ENCODE measurements at regions not wholly inside any gene's neighbourhood (a gene's known extent, or its start where the extent isn't known, plus 50 kb on each side); places are given as distances from the start of the nearest gene placed in this dataset.

GRCh38 chr12:126993898-126994297, 1273.1 kb upstream of the TMEM132C start:
- no peaks in the 10 kb centered on the region for H3K36me3 ChIP-seq (ENCODE audit: insufficient read depth, low read length)
- no peaks in the 10 kb centered on the region for H3K27me3 ChIP-seq (ENCODE audit: insufficient read depth, low read length)
- no peak overlapping the region for H3K4me3 ChIP-seq (ENCODE audit: low read length)
- H3K4me1 ChIP-seq (ENCODE audit: insufficient read depth, low read length), result peaks cover 7% of the 10 kb centered on the region
- H2AFZ ChIP-seq (ENCODE audit: low read depth, low read length), result no peak overlapping the region
- no peaks in the 10 kb centered on the region for H3K9me3 ChIP-seq (ENCODE audit: low read length)

GRCh38 chr12:126994599-126994998, 1272.4 kb upstream of the TMEM132C start:
- H3K36me3 ChIP-seq (ENCODE audit: insufficient read depth, low read length), result no peaks in the 10 kb centered on the region
- H3K4me1 ChIP-seq (ENCODE audit: insufficient read depth, low read length), result peaks cover 7% of the 10 kb centered on the region
- no peaks in the 10 kb centered on the region for H3K9me3 ChIP-seq (ENCODE audit: low read length)
- no peaks in the 10 kb centered on the region for H3K27me3 ChIP-seq (ENCODE audit: insufficient read depth, low read length)
- no peak overlapping the region for H3K4me3 ChIP-seq (ENCODE audit: low read length)
- H2AFZ ChIP-seq (ENCODE audit: low read depth, low read length), result no peak overlapping the region

- no peaks in the 10 kb centered on the region for H3K27me3 ChIP-seq (ENCODE audit: insufficient read depth, low read length)
Measured at GRCh38 chr12:126998031-126998430, 1268.9 kb upstream of the TMEM132C start.

GRCh38 chr12:126998747-126999285, 1268.2 kb upstream of the TMEM132C start:
- H2AFZ ChIP-seq (ENCODE audit: low read depth, low read length), result no peak overlapping the region
- H3K27me3 ChIP-seq (ENCODE audit: insufficient read depth, low read length), result no peaks in the 10 kb centered on the region
- H3K4me1 ChIP-seq (ENCODE audit: insufficient read depth, low read length), result peaks cover 7% of the 10 kb centered on the region
- H3K4me3 ChIP-seq (ENCODE audit: low read length), result no peak overlapping the region
- no peaks in the 10 kb centered on the region for H3K9me3 ChIP-seq (ENCODE audit: low read length)
- no peaks in the 10 kb centered on the region for H3K36me3 ChIP-seq (ENCODE audit: insufficient read depth, low read length)

More at GRCh38 chr12:126998031-126998430, 1268.9 kb upstream of the TMEM132C start:
- Histone ChIP-seq H3K4me3 (ENCODE audit: low read length) (no peak overlapping the region), H3K4me1 (ENCODE audit: insufficient read depth, low read length) (peaks cover 7% of the 10 kb centered on the region), H3K9me3 (ENCODE audit: low read length) (no peaks in the 10 kb centered on the region), H3K36me3 (ENCODE audit: insufficient read depth, low read length) (no peaks in the 10 kb centered on the region), H2AFZ (ENCODE audit: low read depth, low read length) (no peak overlapping the region)

GRCh38 chr12:126999352-126999751, 1267.6 kb upstream of the TMEM132C start:
- Histone ChIP-seq H3K4me3 (ENCODE audit: low read length) (no peak overlapping the region), H3K36me3 (ENCODE audit: insufficient read depth, low read length) (no peaks in the 10 kb centered on the region), H3K9me3 (ENCODE audit: low read length) (no peaks in the 10 kb centered on the region), H3K27me3 (ENCODE audit: insufficient read depth, low read length) (no peaks in the 10 kb centered on the region), H3K4me1 (ENCODE audit: insufficient read depth, low read length) (peaks cover 7% of the 10 kb centered on the region), H2AFZ (ENCODE audit: low read depth, low read length) (no peak overlapping the region)

DNA sequence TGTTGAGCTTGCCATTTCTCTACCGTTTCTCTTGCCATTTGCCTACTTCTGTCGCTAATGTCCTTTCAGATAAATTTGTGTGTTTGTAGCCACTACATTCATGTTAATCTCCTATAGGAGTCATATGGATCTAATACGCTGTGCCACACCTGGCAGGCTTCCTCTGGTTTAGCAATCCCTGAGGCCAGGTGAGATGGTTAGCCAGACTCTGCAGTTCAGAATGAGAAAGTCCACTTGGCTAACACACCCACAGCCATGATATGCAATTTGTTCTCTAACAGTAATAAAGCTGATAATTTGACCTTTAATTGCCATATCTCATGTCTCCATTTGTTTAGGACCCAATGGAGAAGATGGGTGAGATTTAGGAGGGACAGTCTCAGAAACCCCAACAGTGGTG, 1261.6 kb upstream of the TMEM132C start:
- no peaks in the 10 kb centered on the region for H3K4me1 ChIP-seq (ENCODE audit: insufficient read depth, low read length)
- no peak overlapping the region for H3K4me3 ChIP-seq (ENCODE audit: low read length)
- no peaks in the 10 kb centered on the region for H3K36me3 ChIP-seq (ENCODE audit: insufficient read depth, low read length)
- no peaks in the 10 kb centered on the region for H3K9me3 ChIP-seq (ENCODE audit: low read length)
- no peaks in the 10 kb centered on the region for H3K27me3 ChIP-seq (ENCODE audit: insufficient read depth, low read length)
- H2AFZ ChIP-seq (ENCODE audit: low read depth, low read length), result no peak overlapping the region

DNA sequence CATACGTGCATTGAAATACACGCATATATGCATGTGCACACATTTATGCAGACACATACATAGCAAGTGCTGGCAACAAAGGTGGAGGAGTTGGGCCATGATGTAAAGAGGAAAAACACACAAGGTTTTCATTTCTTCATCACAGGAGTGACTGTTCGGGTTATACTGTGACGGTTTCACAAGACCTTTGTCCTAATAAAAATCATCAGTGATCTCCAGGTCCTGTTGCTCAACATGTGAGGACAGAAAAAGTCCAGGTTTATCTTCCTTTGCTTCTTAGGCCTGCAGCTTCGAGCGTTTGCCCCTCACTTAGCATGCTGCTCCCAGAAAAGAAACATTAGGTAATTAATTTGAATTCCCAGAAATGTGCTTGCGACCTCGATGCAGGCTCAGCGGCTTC, 1260.0 kb upstream of the TMEM132C start:
- no peaks in the 10 kb centered on the region for H3K36me3 ChIP-seq (ENCODE audit: insufficient read depth, low read length)
- no peak overlapping the region for H2AFZ ChIP-seq (ENCODE audit: low read depth, low read length)
- H3K27me3 ChIP-seq (ENCODE audit: insufficient read depth, low read length), result no peaks in the 10 kb centered on the region
- no peaks in the 10 kb centered on the region for H3K4me1 ChIP-seq (ENCODE audit: insufficient read depth, low read length)
- H3K9me3 ChIP-seq (ENCODE audit: low read length), result no peaks in the 10 kb centered on the region
- H3K4me3 ChIP-seq (ENCODE audit: low read length), result no peak overlapping the region

GRCh38 chr12:127008755-127009403, 1258.1 kb upstream of the TMEM132C start:
- no peaks in the 10 kb centered on the region for H3K4me1 ChIP-seq (ENCODE audit: insufficient read depth, low read length)
- no peaks in the 10 kb centered on the region for H3K9me3 ChIP-seq (ENCODE audit: low read length)
- no peak overlapping the region for H3K4me3 ChIP-seq (ENCODE audit: low read length)
- no peaks in the 10 kb centered on the region for H3K27me3 ChIP-seq (ENCODE audit: insufficient read depth, low read length)
- no peaks in the 10 kb centered on the region for H3K36me3 ChIP-seq (ENCODE audit: insufficient read depth, low read length)
- H2AFZ ChIP-seq (ENCODE audit: low read depth, low read length), result no peak overlapping the region

GRCh38 chr12:127012109-127012508, 1254.9 kb upstream of the TMEM132C start:
- Histone ChIP-seq H3K4me1 (ENCODE audit: insufficient read depth, low read length) (no peaks in the 10 kb centered on the region), H3K4me3 (ENCODE audit: low read length) (no peak overlapping the region), H3K9me3 (ENCODE audit: low read length) (no peaks in the 10 kb centered on the region), H3K27me3 (ENCODE audit: insufficient read depth, low read length) (no peaks in the 10 kb centered on the region), H2AFZ (ENCODE audit: low read depth, low read length) (no peak overlapping the region), H3K36me3 (ENCODE audit: insufficient read depth, low read length) (no peaks in the 10 kb centered on the region)

GRCh38 chr12:127013197-127013596, 1253.8 kb upstream of the TMEM132C start:
- H3K27me3 ChIP-seq (ENCODE audit: insufficient read depth, low read length), result no peaks in the 10 kb centered on the region
- H3K4me1 ChIP-seq (ENCODE audit: insufficient read depth, low read length), result no peaks in the 10 kb centered on the region
- no peaks in the 10 kb centered on the region for H3K36me3 ChIP-seq (ENCODE audit: insufficient read depth, low read length)
- no peak overlapping the region for H2AFZ ChIP-seq (ENCODE audit: low read depth, low read length)
- no peak overlapping the region for H3K4me3 ChIP-seq (ENCODE audit: low read length)
- no peaks in the 10 kb centered on the region for H3K9me3 ChIP-seq (ENCODE audit: low read length)

DNA sequence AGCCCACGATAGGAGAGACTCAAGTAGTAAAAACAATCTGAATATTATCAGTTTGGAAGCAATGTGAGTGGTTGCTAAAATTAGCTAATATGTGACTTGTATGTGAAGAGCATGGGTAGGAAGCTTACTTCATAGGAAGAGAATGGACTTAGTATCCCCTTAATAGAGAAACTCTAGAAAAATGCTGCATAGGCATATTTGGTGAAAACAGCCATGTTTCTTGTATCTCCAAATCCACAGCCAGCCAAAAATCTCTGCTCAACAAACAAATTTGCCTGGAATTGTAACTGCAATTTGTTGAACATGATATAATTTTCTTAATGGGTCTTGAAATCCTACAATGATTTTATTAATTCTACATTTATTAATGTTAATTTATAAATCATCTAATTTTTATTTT, 1252.9 kb upstream of the TMEM132C start:
- Histone ChIP-seq H3K4me1 (ENCODE audit: insufficient read depth, low read length) (no peaks in the 10 kb centered on the region), H3K36me3 (ENCODE audit: insufficient read depth, low read length) (no peaks in the 10 kb centered on the region), H3K9me3 (ENCODE audit: low read length) (no peaks in the 10 kb centered on the region), H3K4me3 (ENCODE audit: low read length) (no peak overlapping the region), H3K27me3 (ENCODE audit: insufficient read depth, low read length) (no peaks in the 10 kb centered on the region), H2AFZ (ENCODE audit: low read depth, low read length) (no peak overlapping the region)

- no peak overlapping the region for H3K4me3 ChIP-seq (ENCODE audit: low read length)
- no peaks in the 10 kb centered on the region for H3K4me1 ChIP-seq (ENCODE audit: insufficient read depth, low read length)
- no peak overlapping the region for H2AFZ ChIP-seq (ENCODE audit: low read depth, low read length)
- no peaks in the 10 kb centered on the region for H3K9me3 ChIP-seq (ENCODE audit: low read length)
- no peaks in the 10 kb centered on the region for H3K36me3 ChIP-seq (ENCODE audit: insufficient read depth, low read length)
- no peaks in the 10 kb centered on the region for H3K27me3 ChIP-seq (ENCODE audit: insufficient read depth, low read length)
Measured at GRCh38 chr12:127024791-127025190, 1242.2 kb upstream of the TMEM132C start.

- no peaks in the 10 kb centered on the region for H3K4me1 ChIP-seq (ENCODE audit: insufficient read depth, low read length)
- no peaks in the 10 kb centered on the region for H3K9me3 ChIP-seq (ENCODE audit: low read length)
- no peaks in the 10 kb centered on the region for H3K27me3 ChIP-seq (ENCODE audit: insufficient read depth, low read length)
- H3K4me3 ChIP-seq (ENCODE audit: low read length), result no peak overlapping the region
- no peaks in the 10 kb centered on the region for H3K36me3 ChIP-seq (ENCODE audit: insufficient read depth, low read length)
- H2AFZ ChIP-seq (ENCODE audit: low read depth, low read length), result no peak overlapping the region
Measured at GRCh38 chr12:127025545-127025944, 1241.4 kb upstream of the TMEM132C start.
